Keratinocyte (primary cell): ENCODE measurements at regions not wholly inside any gene's neighbourhood (a gene's known extent, or its start where the extent isn't known, plus 50 kb on each side); places are given as distances from the start of the nearest gene placed in this dataset.

Experiments used
- DNase-seq: peaks from one replicate; pipeline ENCODE4 v3.0.0-alpha.2; 2011; ENCODE audit warnings: low read depth, missing footprints, low spot score
- FAIRE-seq: peaks from 2 replicates; lab custom pipeline; 2011; peaks lifted over from hg19 to GRCh38; lab: Jason Lieb, UNC
- H2AFZ ChIP-seq: 2 replicates; pipeline ENCODE4 v1.6.0; 2012; ENCODE audit warnings: low read length, control low read depth, inconsistent platforms; ENCODE audit not compliant: control insufficient read depth
- H3K27ac ChIP-seq: 2 replicates; pipeline ENCODE4 v1.5.1; 2011; ENCODE audit warnings: low read length; ENCODE audit not compliant: control insufficient read depth, insufficient read depth
- H3K27me3 ChIP-seq: 3 replicates; pipeline ENCODE4 v1.6.0; 2011; ENCODE audit warnings: low read length; ENCODE audit not compliant: control insufficient read depth, insufficient read depth; ENCODE audit errors: extremely low read depth
- H3K36me3 ChIP-seq, 2 experiments: 2 replicates in 1 of 2; 3 replicates in 1 of 2; pipeline ENCODE4 v1.5.1; 2011; ENCODE audit warnings: low read length in 2 of 2, mild to moderate bottlenecking in 1 of 2; ENCODE audit not compliant: control insufficient read depth in 2 of 2, insufficient read depth in 2 of 2; ENCODE audit errors: extremely low read depth in 1 of 2
- H3K4me1 ChIP-seq: 3 replicates; pipeline ENCODE4 v1.5.1; 2011; ENCODE audit warnings: low read length; ENCODE audit not compliant: control insufficient read depth, insufficient read depth; ENCODE audit errors: extremely low read depth
- H3K4me2 ChIP-seq: 3 replicates; pipeline ENCODE4 v1.6.0; 2011; ENCODE audit warnings: low read depth, low read length; ENCODE audit not compliant: control insufficient read depth, insufficient read depth; ENCODE audit errors: extremely low read depth
- H3K4me3 ChIP-seq, 3 experiments: fragments of 200-600 bp in 1 of 3; sonication (generic) in 1 of 3; 2 replicates in 2 of 3; 3 replicates in 1 of 3; pipeline ENCODE4 v1.5.1; 2011 to 2016; ENCODE audit warnings: low read length in 3 of 3, mild to moderate bottlenecking in 3 of 3, control low read depth in 2 of 3, inconsistent platforms in 1 of 3, low read depth in 1 of 3, mixed read lengths in 1 of 3, mixed run types in 1 of 3, moderate library complexity in 1 of 3; ENCODE audit not compliant: control insufficient read depth in 2 of 3, insufficient read depth in 2 of 3; ENCODE audit errors: extremely low read depth in 1 of 3
- H3K79me2 ChIP-seq: 2 replicates; pipeline ENCODE4 v1.6.0; 2012; ENCODE audit warnings: low read length; ENCODE audit not compliant: control insufficient read depth, insufficient read depth
- H3K9ac ChIP-seq: 3 replicates; pipeline ENCODE4 v1.6.0; 2011; ENCODE audit warnings: low read length; ENCODE audit not compliant: control insufficient read depth, insufficient read depth; ENCODE audit errors: extremely low read depth
- H3K9me1 ChIP-seq: 3 replicates; pipeline ENCODE4 v1.6.0; 2011; ENCODE audit warnings: low read length; ENCODE audit not compliant: control insufficient read depth, insufficient read depth; ENCODE audit errors: extremely low read depth
- H3K9me3 ChIP-seq: 2 replicates; pipeline ENCODE4 v1.5.1; 2012; ENCODE audit warnings: low read depth, low read length; ENCODE audit not compliant: control insufficient read depth
- H4K20me1 ChIP-seq: 3 replicates; pipeline ENCODE4 v1.6.0; 2011; ENCODE audit warnings: low read length; ENCODE audit not compliant: control insufficient read depth, insufficient read depth; ENCODE audit errors: extremely low read depth
- CTCF ChIP-seq, 3 experiments: IDR thresholded peaks in 1 of 3; conservative IDR thresholded peaks in 1 of 3; optimal IDR thresholded peaks in 1 of 3; 2 replicates in 2 of 3; 3 replicates in 1 of 3; pipeline versions ENCODE3 to v1.5.1; 2011; ENCODE audit warnings: low read length in 3 of 3, mild to moderate bottlenecking in 3 of 3, moderate library complexity in 2 of 3, control low read depth in 1 of 3, inconsistent platforms in 1 of 3; ENCODE audit not compliant: insufficient read depth in 2 of 3; ENCODE audit errors: extremely low read depth in 1 of 3
- EZH2 ChIP-seq: IDR thresholded peaks from one replicate; pipeline ENCODE4 v1.6.1; 2012; ENCODE audit warnings: inconsistent platforms, mild to moderate bottlenecking, low read length, moderate library complexity
- dilution Hi-C: fragments of 300-500 bp; cut with MboI; formaldehyde crosslinking; loops from one replicate; pipeline ENCODE4 v1.7.0; 2020; ENCODE audit warnings: low sequenced_read_pairs; ENCODE audit not compliant: extremely low pct_ligation_motif_present

DNA sequence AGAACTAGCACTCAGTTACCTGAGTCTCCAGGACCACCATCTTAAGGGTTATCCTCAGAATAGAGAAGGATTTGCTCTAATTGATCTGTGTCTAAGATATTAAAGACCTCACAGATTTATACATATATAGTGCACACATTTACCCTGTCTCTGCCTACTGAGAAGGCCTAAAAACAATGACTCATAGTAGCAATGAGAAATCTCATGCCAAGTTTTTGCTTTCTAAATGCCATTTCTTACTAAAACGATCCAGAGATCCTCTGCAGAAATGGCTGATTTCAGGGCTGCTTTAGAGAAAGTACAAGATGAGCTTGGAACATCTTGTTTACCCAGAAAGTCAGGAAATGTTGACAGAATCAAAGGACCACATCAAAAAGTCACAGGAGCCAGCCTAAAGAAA, 79.1 kb upstream of the INPP4B start:
- FAIRE-seq: no peak
- no peaks in the 10 kb centered on the region for H3K9me3 ChIP-seq
- H3K4me2 ChIP-seq: no peak overlapping the region
- TF ChIP-seq EZH2: no peak
- TF ChIP-seq CTCF (optimal IDR thresholded peaks at IDR 0.05 in 1 of 3, IDR thresholded peaks at IDR 0.05 in 1 of 3, conservative IDR thresholded peaks at IDR 0.05 in 1 of 3; ENCODE audit: extremely low read depth in 1 of 3, insufficient read depth in 2 of 3, low read length in 3 of 3): no peak
- dilution Hi-C loops: no loop called here
- no peak overlapping the region for H3K9ac ChIP-seq
- DNase-seq: no peak
- no peaks in the 10 kb centered on the region for H3K27me3 ChIP-seq
- H4K20me1 ChIP-seq: no peaks in the 10 kb centered on the region
- H3K27ac ChIP-seq: no peak overlapping the region
- no peak overlapping the region for H3K4me3 ChIP-seq
- H2AFZ ChIP-seq: no peak overlapping the region
- H3K4me1 ChIP-seq: no peaks in the 10 kb centered on the region
- no peaks in the 10 kb centered on the region for H3K9me1 ChIP-seq
- H3K79me2 ChIP-seq: no peaks in the 10 kb centered on the region
- no peaks in the 10 kb centered on the region for H3K36me3 ChIP-seq

DNA sequence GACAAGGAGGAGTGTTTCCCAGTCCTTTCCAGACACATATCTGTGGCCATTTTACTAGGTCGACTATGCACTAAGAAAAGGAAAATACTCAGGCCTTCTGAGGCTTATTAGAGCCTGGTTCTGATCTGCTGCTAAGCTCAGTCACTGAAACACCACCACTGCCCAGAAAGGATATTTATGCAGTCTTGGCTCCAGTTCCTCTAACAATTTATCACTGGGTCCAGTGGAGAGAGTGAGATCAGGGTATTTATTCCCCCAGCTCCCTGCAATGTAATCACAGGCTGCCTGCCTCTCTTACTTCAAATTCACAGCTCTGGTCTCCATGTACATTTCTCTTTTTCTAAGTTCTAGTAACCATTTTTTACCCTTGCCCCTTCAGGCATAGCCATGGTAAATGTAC, 81.6 kb upstream of the INPP4B start:
- H3K9me3 ChIP-seq: no peaks in the 10 kb centered on the region
- H3K9me1 ChIP-seq: no peaks in the 10 kb centered on the region
- no peak overlapping the region for H3K4me3 ChIP-seq
- no peak overlapping the region for H2AFZ ChIP-seq
- dilution Hi-C loops: no loop called here
- no peaks in the 10 kb centered on the region for H3K36me3 ChIP-seq
- no peak for TF ChIP-seq CTCF (optimal IDR thresholded peaks at IDR 0.05 in 1 of 3, IDR thresholded peaks at IDR 0.05 in 1 of 3, conservative IDR thresholded peaks at IDR 0.05 in 1 of 3; ENCODE audit: extremely low read depth in 1 of 3, insufficient read depth in 2 of 3, low read length in 3 of 3)
- TF ChIP-seq EZH2: no peak
- H3K27me3 ChIP-seq: no peaks in the 10 kb centered on the region
- no peaks in the 10 kb centered on the region for H3K79me2 ChIP-seq
- H4K20me1 ChIP-seq: no peaks in the 10 kb centered on the region
- DNase-seq (no peak), FAIRE-seq (no peak)
- no peaks in the 10 kb centered on the region for H3K4me1 ChIP-seq
- no peak overlapping the region for H3K4me2 ChIP-seq
- no peak overlapping the region for H3K9ac ChIP-seq
- no peak overlapping the region for H3K27ac ChIP-seq
